DND-41 (cell line): ENCODE measurements at regions not wholly inside any gene's neighbourhood (a gene's known extent, or its start where the extent isn't known, plus 50 kb on each side); places are given as distances from the start of the nearest gene placed in this dataset.

Experiments used
- EZH2 ChIP-seq: IDR thresholded peaks from 3 replicates; pipeline ENCODE4 v1.6.1; 2012; ENCODE audit warnings: borderline replicate concordance, low read depth, mild to moderate bottlenecking, moderate library complexity, low read length, inconsistent platforms; ENCODE audit not compliant: severe bottlenecking
- TF ChIP-seq, protein P1 (sequence below): IDR thresholded peaks from 2 replicates; pipeline ENCODE4 v1.5.1; 2012; ENCODE audit warnings: borderline replicate concordance, low read length, moderate library complexity, mild to moderate bottlenecking; ENCODE audit not compliant: poor library complexity, severe bottlenecking; ENCODE audit errors: extremely low read depth

GRCh38 chr10:90319188-90319914, 538.5 kb downstream of the HTR7 start:
- TF ChIP-seq, protein P1, sequence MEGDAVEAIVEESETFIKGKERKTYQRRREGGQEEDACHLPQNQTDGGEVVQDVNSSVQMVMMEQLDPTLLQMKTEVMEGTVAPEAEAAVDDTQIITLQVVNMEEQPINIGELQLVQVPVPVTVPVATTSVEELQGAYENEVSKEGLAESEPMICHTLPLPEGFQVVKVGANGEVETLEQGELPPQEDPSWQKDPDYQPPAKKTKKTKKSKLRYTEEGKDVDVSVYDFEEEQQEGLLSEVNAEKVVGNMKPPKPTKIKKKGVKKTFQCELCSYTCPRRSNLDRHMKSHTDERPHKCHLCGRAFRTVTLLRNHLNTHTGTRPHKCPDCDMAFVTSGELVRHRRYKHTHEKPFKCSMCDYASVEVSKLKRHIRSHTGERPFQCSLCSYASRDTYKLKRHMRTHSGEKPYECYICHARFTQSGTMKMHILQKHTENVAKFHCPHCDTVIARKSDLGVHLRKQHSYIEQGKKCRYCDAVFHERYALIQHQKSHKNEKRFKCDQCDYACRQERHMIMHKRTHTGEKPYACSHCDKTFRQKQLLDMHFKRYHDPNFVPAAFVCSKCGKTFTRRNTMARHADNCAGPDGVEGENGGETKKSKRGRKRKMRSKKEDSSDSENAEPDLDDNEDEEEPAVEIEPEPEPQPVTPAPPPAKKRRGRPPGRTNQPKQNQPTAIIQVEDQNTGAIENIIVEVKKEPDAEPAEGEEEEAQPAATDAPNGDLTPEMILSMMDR, result no peak
- no peak for TF ChIP-seq EZH2
